ENCODE measurements at regions not wholly inside any gene's neighbourhood (a gene's known extent, or its start where the extent isn't known, plus 50 kb on each side); places are given as distances from the start of the nearest gene placed in this dataset.
"Not testable (repeated sequence)": the region's sequence is repeated elsewhere in the genome, so short reads cannot be mapped to it uniquely, and the experiment has no call there.

GRCh38 chr3:74135808-74136207, 478.7 kb downstream of the CNTN3 start:
- DNase-seq (ENCODE audit: low spot score) = no peak

GRCh38 chr3:74134831-74135230, 479.6 kb downstream of the CNTN3 start:
- DNase-seq (ENCODE audit: low spot score) = no peak

DNA sequence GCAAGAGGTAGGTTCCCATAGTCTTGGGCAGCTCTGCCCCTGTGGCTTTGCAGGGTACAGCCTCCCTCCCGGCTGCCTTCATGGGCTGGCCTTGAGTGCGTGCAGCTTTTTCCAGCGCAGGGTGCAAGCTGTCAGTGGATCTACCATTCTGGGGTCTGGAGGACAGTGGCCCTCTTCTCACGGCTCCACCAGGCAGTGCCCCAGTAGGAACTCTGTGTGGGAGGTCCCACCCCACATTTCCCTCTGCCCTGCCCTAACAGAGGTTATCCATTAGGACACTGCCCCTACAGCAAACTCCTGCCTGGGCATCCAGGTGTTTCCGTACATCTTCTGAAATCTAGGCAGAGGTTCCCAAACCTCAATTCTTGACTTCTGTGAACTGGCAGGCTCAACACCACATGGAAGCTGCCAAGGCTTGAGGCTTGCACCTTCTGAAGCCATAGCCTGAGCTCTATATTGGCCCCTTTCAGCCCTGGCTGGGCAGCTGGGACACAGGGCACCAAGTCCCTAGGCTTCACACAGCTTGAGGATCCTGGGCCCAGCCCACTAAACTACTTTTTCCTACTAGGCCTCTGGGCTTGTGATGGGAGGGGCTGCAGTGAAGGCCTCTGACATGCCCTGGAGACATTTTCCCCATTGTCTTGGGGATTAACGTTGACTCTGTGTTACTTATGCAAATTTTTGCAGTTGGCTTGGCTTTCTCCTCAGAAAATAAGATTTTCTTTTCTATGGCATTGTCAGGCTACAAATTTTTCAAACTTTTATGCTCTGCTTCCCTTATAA, 482.7 kb downstream of the CNTN3 start:
- not testable (repeated sequence) for DNase-seq (ENCODE audit: low spot score)

GRCh38 chr3:74129611-74130010, 484.8 kb downstream of the CNTN3 start:
- DNase-seq (ENCODE audit: low spot score) = no peak

- DNase-seq (ENCODE audit: low spot score) = no peak
These were observed 485.4 kb downstream of the CNTN3 start for GRCh38 chr3:74129056-74129455.

DNA sequence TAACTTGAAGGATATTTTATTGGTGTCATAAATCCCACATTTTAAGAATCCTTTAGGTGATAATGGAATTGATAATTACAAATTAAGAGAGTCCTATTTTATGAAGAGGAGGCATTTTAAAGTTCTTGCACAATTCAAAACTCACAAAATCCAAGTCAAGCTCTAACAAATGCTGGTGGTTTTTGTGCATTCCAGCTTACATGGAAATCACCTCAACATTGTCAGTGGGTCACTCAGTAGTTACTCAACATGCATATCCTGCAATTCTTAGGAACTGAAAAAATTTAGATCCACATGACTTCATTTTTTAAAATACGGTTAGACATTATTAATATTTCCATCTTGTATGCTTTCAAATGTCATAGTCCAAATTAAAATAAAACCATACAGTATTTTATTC, 487.2 kb downstream of the CNTN3 start:
- no peak for DNase-seq (ENCODE audit: low spot score)

GRCh38 chr3:74124782-74125181, 489.7 kb downstream of the CNTN3 start:
- no peak for DNase-seq (ENCODE audit: low spot score)

GRCh38 chr3:74122281-74122680, 492.2 kb downstream of the CNTN3 start:
- no peak for DNase-seq (ENCODE audit: low spot score)

- DNase-seq (ENCODE audit: low spot score) = no peak
These were observed 492.7 kb downstream of the CNTN3 start for GRCh38 chr3:74121761-74122160.

GRCh38 chr3:74119221-74119620, 494.5 kb upstream of the PDZRN3 start:
- DNase-seq (ENCODE audit: low spot score) = no peak

DNA sequence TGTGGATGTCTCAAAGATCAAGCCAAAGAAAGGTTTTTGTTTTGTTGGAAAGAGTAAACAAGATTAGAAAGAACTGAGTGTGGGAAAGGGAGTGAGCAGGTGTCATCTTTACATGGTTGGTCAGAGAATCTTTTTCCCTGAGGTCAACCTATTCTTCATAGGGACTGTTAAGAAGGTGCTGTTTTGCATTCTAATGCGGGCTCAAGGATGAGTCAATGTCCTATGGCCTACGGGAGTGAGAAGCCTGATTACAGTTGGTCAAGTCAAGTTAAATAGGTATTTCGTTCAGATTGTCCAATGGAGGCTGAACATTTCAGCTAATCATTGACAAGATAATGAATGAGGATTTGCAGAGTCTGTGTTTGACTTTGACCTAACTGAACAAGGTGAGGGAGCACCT, 491.2 kb upstream of the PDZRN3 start:
- no peak for DNase-seq (ENCODE audit: low spot score)

- DNase-seq (ENCODE audit: low spot score) = no peak
These were observed 482.7 kb upstream of the PDZRN3 start for GRCh38 chr3:74107451-74107850.

- no peak for DNase-seq (ENCODE audit: low spot score)
These were observed 482.2 kb upstream of the PDZRN3 start for GRCh38 chr3:74106925-74107324.

- DNase-seq (ENCODE audit: low spot score) = no peak
These were observed 466.5 kb upstream of the PDZRN3 start for GRCh38 chr3:74091204-74091603.

DNA sequence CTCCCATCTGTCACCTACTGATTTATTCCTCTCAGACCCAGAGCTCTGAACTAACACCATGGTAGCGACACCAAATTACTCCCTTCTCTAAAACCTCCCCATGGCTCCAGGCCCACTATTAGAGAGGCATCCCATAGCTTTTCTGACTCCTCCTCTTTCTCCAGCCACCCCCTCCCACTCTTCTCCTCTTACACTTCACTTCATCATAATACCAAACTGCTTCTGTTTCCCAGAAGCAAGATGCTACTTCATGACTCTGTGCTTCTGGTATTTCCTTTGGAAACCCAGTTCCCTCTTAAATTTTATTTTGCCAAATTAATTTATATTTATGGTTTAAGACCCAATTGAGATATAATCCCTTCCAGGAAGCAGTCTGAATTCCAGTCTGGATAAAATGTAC, 465.1 kb upstream of the PDZRN3 start:
- DNase-seq (ENCODE audit: low spot score) = no peak

- DNase-seq (ENCODE audit: low spot score) = no peak
These were observed 455.3 kb upstream of the PDZRN3 start for GRCh38 chr3:74080056-74080461.

GRCh38 chr3:74075241-74075640, 450.5 kb upstream of the PDZRN3 start:
- DNase-seq (ENCODE audit: low spot score) = no peak

GRCh38 chr3:74074700-74075099, 450.0 kb upstream of the PDZRN3 start:
- DNase-seq (ENCODE audit: low spot score) = no peak

GRCh38 chr3:74067296-74067695, 442.6 kb upstream of the PDZRN3 start:
- DNase-seq (ENCODE audit: low spot score) = no peak

GRCh38 chr3:74066456-74066855, 441.7 kb upstream of the PDZRN3 start:
- no peak for DNase-seq (ENCODE audit: low spot score)

DNA sequence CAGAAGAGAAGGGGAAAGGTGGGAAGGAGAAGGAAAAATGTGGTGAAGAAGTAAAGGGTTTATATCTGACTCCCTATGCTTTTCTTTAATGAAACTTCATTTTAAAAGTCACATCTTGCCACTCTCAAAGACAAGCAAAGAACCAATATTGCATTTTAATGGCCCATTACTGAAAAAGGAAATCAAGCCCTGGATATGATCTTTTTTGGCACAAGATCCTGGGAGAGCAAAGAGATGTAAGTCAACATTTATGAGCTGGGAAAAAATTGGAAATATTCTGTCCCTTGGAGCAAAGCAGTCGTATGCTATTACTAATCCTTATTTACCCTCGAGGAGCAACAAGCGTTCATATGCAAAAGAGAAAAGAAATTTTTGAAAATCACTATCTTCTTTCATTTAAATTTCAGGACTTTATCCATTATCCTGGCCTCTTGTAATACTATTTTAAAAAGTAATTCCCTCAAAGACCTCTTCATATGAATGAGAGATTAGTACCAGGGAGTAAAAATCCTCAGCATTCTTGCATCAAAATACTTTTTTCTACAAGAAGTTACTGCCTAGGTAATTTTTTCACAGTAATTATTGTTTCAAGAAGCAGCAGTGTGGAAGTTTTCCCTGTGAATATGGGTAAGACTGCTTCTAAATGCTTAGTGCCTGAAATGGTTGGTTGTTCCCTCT, 435.3 kb upstream of the PDZRN3 start:
- no peak for DNase-seq (ENCODE audit: low spot score)

- DNase-seq (ENCODE audit: low spot score) = no peak
These were observed 434.7 kb upstream of the PDZRN3 start for GRCh38 chr3:74059301-74059922.

GRCh38 chr3:74057169-74057568, 432.4 kb upstream of the PDZRN3 start:
- DNase-seq (ENCODE audit: low spot score) = peak; percentile 25
